ENCODE measurements at regions not wholly inside any gene's neighbourhood (a gene's known extent, or its start where the extent isn't known, plus 50 kb on each side); places are given as distances from the start of the nearest gene placed in this dataset.

- no peak for ATAC-seq
- TF ChIP-seq ARNTL (CRISPR knock-in tag; IDR thresholded peaks at IDR 0.05; ENCODE audit: borderline replicate concordance, low read depth) (no peak), ZNF565 (CRISPR knock-in tag; conservative IDR thresholded peaks at IDR 0.05; ENCODE audit: low read depth) (no peak), GLIS3 (CRISPR knock-in tag; IDR thresholded peaks at IDR 0.05) (no peak), ZNF70 (CRISPR knock-in tag; IDR thresholded peaks at IDR 0.05) (no peak), TCF4 (CRISPR knock-in tag; IDR thresholded peaks at IDR 0.05; ENCODE audit: borderline replicate concordance) (no peak), ZC3H10 (CRISPR knock-in tag; IDR thresholded peaks at IDR 0.05) (no peak), PPARA (CRISPR knock-in tag; IDR thresholded peaks at IDR 0.05; ENCODE audit: borderline replicate concordance) (no peak), OSR1 (CRISPR knock-in tag; IDR thresholded peaks at IDR 0.05) (no peak), POU6F1 (CRISPR knock-in tag; IDR thresholded peaks at IDR 0.05; ENCODE audit: borderline replicate concordance, low read depth) (no peak), CSDC2 (CRISPR knock-in tag; IDR thresholded peaks at IDR 0.05) (no peak), PATZ1 (CRISPR knock-in tag; IDR thresholded peaks at IDR 0.05; ENCODE audit: borderline replicate concordance) (no peak), TSHZ2 (CRISPR knock-in tag; IDR thresholded peaks at IDR 0.05) (no peak), SNAI2 (CRISPR knock-in tag; IDR thresholded peaks at IDR 0.05) (no peak)
Measured at GRCh38 chr4:130257271-130257670, 1161.3 kb downstream of the C4orf33 start.

- ATAC-seq: no peak
- TF ChIP-seq BACH2 (CRISPR knock-in tag; IDR thresholded peaks at IDR 0.05; ENCODE audit: borderline replicate concordance) (no peak), PATZ1 (CRISPR knock-in tag; IDR thresholded peaks at IDR 0.05; ENCODE audit: borderline replicate concordance) (no peak), ARNTL (CRISPR knock-in tag; IDR thresholded peaks at IDR 0.05; ENCODE audit: borderline replicate concordance, low read depth) (no peak), ZFP30 (CRISPR knock-in tag; IDR thresholded peaks at IDR 0.05) (no peak), ZNF70 (CRISPR knock-in tag; IDR thresholded peaks at IDR 0.05) (no peak), CREB5 (CRISPR knock-in tag; IDR thresholded peaks at IDR 0.05; ENCODE audit: low read depth) (no peak), ESRRG (CRISPR knock-in tag; IDR thresholded peaks at IDR 0.05) (no peak), ZC3H10 (CRISPR knock-in tag; IDR thresholded peaks at IDR 0.05) (no peak), TOX (CRISPR knock-in tag; IDR thresholded peaks at IDR 0.05; ENCODE audit: borderline replicate concordance) (no peak), POU6F1 (CRISPR knock-in tag; IDR thresholded peaks at IDR 0.05; ENCODE audit: borderline replicate concordance, low read depth) (no peak), PPARA (CRISPR knock-in tag; IDR thresholded peaks at IDR 0.05; ENCODE audit: borderline replicate concordance) (no peak), GLIS3 (CRISPR knock-in tag; IDR thresholded peaks at IDR 0.05) (no peak), RARB (CRISPR knock-in tag; IDR thresholded peaks at IDR 0.05) (no peak), ZNF565 (CRISPR knock-in tag; conservative IDR thresholded peaks at IDR 0.05; ENCODE audit: low read depth) (no peak), OSR1 (CRISPR knock-in tag; IDR thresholded peaks at IDR 0.05) (no peak), CSRNP3 (CRISPR knock-in tag; IDR thresholded peaks at IDR 0.05) (no peak), TSHZ2 (CRISPR knock-in tag; IDR thresholded peaks at IDR 0.05) (no peak), TCF4 (CRISPR knock-in tag; IDR thresholded peaks at IDR 0.05; ENCODE audit: borderline replicate concordance) (no peak)
Measured at GRCh38 chr4:130266814-130267213, 1170.9 kb downstream of the C4orf33 start.
